HG02588 (cell line): ENCODE measurements at regions not wholly inside any gene's neighbourhood (a gene's known extent, or its start where the extent isn't known, plus 50 kb on each side); places are given as distances from the start of the nearest gene placed in this dataset.
A peak's percentile ranks its signal among the peaks of the same experiment; 100 is the strongest.
"Not testable (repeated sequence)": the region's sequence is repeated elsewhere in the genome, so short reads cannot be mapped to it uniquely, and the experiment has no call there.

ENCODE experiments used
- ATAC-seq: cut with Tn5 transposase; IDR thresholded peaks from one replicate; pipeline ENCODE4 v1.9.1; 2021; ENCODE audit warnings: mild to moderate bottlenecking, moderate library complexity; ENCODE audit not compliant: unreplicated experiment

GRCh38 chr6:25112322-25112773, 166.8 kb upstream of the CARMIL1 start:
- ATAC-seq = no peak

GRCh38 chr6:25113436-25113835, 165.7 kb upstream of the CARMIL1 start:
- no peak for ATAC-seq

- ATAC-seq = no peak
Measured at GRCh38 chr6:25118038-25118437, 161.1 kb upstream of the CARMIL1 start.

GRCh38 chr6:25121186-25121585, 158.0 kb upstream of the CARMIL1 start:
- ATAC-seq = no peak

- ATAC-seq = no peak
Measured at GRCh38 chr6:25122001-25122400, 157.2 kb upstream of the CARMIL1 start.

GRCh38 chr6:25122622-25123237, 156.4 kb upstream of the CARMIL1 start:
- no peak for ATAC-seq

GRCh38 chr6:25124216-25124715, 154.9 kb upstream of the CARMIL1 start:
- ATAC-seq = no peak

- ATAC-seq = no peak
Measured at GRCh38 chr6:25125736-25126135, 153.4 kb upstream of the CARMIL1 start.

- ATAC-seq = no peak
Measured at GRCh38 chr6:25127076-25127837, 151.9 kb upstream of the CARMIL1 start.

- no peak for ATAC-seq
Measured at GRCh38 chr6:25130518-25130917, 148.7 kb upstream of the CARMIL1 start.

- ATAC-seq = no peak
Measured at GRCh38 chr6:25132934-25133333, 146.2 kb upstream of the CARMIL1 start.

GRCh38 chr6:25133568-25133967, 145.6 kb upstream of the CARMIL1 start:
- ATAC-seq = no peak

GRCh38 chr6:25136854-25137253, 142.3 kb upstream of the CARMIL1 start:
- ATAC-seq = no peak

- no peak for ATAC-seq
Measured at GRCh38 chr6:25137480-25137879, 141.7 kb upstream of the CARMIL1 start.

GRCh38 chr6:25137916-25138232, 141.3 kb upstream of the CARMIL1 start:
- ATAC-seq = no peak

- peak; percentile 90 for ATAC-seq
Measured at GRCh38 chr6:25138233-25138933, 140.8 kb upstream of the CARMIL1 start.

GRCh38 chr6:25138934-25139415, 140.2 kb upstream of the CARMIL1 start:
- peak; percentile 11 for ATAC-seq

GRCh38 chr6:25139608-25140007, 139.6 kb upstream of the CARMIL1 start:
- not testable (repeated sequence) for ATAC-seq

GRCh38 chr6:25142506-25142905, 136.7 kb upstream of the CARMIL1 start:
- no peak for ATAC-seq

GRCh38 chr6:25144919-25145318, 134.3 kb upstream of the CARMIL1 start:
- no peak for ATAC-seq

GRCh38 chr6:25147223-25147622, 132.0 kb upstream of the CARMIL1 start:
- peak; percentile 95 for ATAC-seq

- no peak for ATAC-seq
Measured at GRCh38 chr6:25150031-25150430, 129.1 kb upstream of the CARMIL1 start.
